GM19035 (cell line): ENCODE measurements at regions not wholly inside any gene's neighbourhood (a gene's known extent, or its start where the extent isn't known, plus 50 kb on each side); places are given as distances from the start of the nearest gene placed in this dataset.
"Not testable (repeated sequence)": the region's sequence is repeated elsewhere in the genome, so short reads cannot be mapped to it uniquely, and the experiment has no call there.

Experiments used
- ATAC-seq: cut with Tn5 transposase; IDR thresholded peaks from one replicate; pipeline ENCODE4 v1.9.1; 2021; ENCODE audit not compliant: unreplicated experiment

DNA sequence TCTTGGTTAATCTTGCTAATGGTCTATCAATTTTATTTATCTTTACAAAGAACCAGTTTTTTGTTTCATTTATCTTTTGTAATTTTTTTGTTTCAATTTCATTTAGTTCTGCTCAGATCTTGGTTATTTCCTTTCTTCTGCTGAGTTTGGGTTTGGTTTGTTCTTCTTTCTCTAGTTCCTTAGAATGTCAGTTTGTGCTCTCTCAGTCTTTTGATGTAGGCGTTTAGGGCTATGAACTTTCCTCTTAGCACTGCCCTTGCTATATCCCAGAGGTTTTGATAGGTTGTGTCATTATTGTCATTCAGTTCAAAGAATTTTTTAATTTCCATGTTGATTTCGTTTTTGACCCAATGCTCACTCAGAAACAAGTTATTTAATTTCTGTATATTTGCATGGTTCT is 97.1 kb upstream of the CHST15 start:
- ATAC-seq, result not testable (repeated sequence)

DNA sequence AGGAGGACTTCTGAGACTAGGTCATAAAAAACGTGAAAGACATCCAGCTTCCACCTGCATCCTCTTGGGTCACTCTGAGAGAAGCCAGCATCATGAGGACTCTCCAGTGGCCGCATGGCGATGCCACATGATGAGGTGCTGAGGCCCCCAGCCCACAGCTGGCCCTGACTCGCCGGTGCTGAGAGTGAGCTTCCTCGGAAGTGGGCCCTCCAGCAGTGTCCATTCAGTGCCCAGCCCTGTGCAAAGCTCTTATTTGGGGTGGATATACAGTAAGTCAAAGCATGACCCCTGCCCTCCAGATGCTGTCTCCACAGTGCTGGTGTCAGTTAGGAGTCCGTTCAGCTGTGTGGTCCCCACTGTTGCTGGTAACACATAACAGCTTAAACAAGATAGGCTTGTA is 93.6 kb upstream of the CHST15 start:
- ATAC-seq, result no peak

- ATAC-seq, result no peak
Observed at GRCh38 chr10:124185084-124185483, 91.7 kb upstream of the CHST15 start.

- no peak for ATAC-seq
Observed at GRCh38 chr10:124184208-124184830, 90.9 kb upstream of the CHST15 start.

GRCh38 chr10:124183617-124184016 is 90.2 kb upstream of the CHST15 start:
- no peak for ATAC-seq

- ATAC-seq, result no peak
Observed at GRCh38 chr10:124182088-124182541, 88.7 kb upstream of the CHST15 start.

- ATAC-seq, result no peak
Observed at GRCh38 chr10:124181656-124182055, 88.3 kb upstream of the CHST15 start.

DNA sequence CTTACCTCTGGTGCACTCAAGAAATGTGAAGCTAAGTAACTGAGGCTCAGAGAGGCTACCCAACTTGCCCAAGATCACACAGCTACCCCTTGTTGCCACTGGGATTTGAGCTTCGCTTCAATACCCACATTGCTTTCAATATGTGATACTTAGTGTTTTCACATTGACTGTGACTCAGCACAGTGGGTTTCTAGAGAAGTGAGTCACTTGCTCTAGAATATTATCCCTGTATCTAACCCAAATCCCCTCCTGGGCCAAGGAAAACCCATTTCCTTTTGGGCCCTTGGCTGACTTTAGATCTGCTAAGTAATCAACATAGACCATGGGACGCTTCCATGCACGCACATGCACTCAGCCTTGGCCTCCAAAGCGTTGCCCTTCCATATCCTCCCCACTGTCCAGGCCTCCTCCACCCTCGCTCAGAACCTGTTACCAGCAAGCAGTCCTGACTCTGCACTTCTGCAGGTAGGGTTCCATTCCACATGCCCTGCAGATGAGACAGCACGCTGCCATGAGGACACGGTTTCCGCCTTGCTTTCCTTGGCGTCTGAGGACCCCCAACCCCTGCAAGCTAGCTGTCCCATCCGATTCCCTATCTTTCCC is 87.7 kb upstream of the CHST15 start:
- no peak for ATAC-seq

DNA sequence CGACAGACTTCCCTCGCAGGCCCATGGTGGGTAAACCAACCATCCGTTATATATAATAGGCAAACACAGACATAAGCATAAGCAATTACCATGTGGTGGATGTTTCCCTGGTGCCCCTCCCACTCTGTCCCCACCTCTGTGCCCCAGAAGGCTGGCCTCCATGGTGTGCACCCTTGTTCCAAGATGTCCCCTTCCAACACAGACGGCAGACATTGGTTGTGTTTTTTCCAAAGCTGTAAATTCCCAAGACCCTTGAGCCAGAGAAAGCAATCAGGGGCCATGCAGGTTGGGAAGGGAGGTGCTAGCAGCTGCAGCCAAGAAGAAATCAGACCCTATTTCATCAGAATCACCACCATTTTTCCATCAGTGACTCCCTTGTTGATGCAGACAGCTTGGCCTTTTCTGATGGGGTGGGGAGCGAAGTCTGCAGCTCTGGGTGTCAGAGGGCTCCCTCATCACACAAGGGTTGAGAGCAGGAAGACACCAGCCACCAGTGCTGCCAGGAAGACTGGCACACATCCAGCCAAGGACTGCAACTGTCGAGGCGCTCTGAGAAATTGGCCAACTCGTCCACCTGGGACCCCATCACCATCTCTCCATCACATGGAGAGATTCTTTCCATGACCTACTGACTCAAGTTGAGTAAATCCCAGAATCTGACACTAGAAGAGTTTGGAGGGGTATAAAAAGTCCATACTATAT is 86.8 kb upstream of the CHST15 start:
- ATAC-seq, result no peak

DNA sequence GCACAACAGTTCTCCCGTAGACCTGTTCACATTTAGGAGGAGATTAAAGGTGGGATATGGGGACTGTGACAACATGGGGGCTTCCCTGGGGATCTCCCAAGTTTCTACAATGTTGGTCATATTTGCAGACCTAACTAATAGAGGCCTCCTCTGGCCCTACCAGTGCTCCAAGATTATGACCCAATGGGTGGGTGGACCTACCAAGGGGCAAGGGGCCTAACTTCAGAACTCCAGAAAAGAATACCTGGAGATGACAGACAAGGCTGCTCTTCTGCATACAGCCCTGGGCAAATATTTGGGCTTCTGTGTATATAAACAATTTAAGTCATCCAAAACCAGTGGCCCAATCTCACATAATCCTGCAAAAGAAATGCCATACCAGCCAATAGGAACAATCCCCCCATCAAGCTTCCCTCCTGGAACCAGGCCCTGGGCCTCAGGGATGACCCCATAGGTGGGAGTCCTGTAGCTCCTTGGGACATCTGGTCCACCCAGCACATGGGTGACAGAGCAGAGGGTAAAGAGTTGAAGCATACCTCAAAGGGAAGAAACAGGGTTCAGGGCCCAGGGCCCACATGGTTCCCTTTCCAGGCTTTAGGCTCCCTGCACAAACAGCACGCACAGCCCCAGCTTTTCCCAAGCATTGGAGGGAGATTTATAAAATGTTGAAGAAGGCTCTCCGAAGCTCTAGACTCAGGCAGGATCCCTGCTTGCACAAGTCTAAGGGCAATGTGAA is 86.1 kb upstream of the CHST15 start:
- no peak for ATAC-seq

GRCh38 chr10:124177180-124177518 is 83.8 kb upstream of the CHST15 start:
- ATAC-seq, result no peak

- ATAC-seq, result no peak
Observed at GRCh38 chr10:124176349-124177179, 83.2 kb upstream of the CHST15 start.

GRCh38 chr10:124175701-124176348 is 82.4 kb upstream of the CHST15 start:
- ATAC-seq, result no peak

DNA sequence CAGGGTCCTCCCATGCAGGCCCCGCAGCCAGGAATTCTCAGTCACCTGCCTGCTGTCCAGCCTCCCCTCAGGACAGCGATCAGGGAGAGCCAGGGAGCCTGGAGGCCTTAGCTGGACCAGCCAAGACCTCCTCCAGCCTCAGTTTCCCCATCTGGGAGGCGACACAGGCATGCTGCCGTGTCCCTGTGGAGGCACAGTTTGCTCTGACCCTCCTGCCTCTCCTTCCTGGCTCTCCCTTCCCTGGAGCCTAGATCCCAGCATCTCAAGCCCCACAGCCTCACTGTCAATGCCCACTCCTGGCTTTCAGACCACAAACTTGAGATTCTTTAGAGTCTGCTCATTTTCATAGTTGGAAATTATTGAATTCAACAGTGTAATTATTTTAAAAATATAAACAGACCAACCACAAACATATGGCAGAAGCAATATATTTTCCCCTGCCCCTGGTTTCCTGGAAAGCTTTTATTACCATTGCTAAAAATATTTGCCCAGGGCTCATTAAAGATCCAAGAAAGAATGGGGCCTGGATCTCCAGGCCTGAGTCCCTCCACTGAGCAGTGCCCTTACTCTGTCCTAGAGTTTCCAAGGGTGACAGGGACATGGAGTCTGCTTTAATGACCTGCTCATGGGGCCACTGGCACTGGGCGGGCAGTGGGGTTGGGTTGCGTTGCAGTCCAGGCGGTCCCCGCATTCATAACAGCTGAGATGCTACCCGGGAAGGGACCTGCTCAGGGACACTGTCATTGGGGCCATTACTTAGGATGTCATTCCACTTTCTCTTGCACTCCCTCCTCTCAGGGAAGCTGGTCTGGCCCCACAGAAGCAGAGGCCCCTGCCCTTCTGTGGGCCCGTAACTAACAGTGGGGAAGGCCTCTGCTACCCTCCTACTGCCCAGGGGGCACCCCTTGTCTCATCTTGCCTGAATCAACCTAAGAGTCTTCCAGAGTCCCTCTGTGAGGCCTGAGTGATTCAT is 81.6 kb upstream of the CHST15 start:
- no peak for ATAC-seq

- no peak for ATAC-seq
Observed at GRCh38 chr10:124174071-124174566, 80.7 kb upstream of the CHST15 start.

DNA sequence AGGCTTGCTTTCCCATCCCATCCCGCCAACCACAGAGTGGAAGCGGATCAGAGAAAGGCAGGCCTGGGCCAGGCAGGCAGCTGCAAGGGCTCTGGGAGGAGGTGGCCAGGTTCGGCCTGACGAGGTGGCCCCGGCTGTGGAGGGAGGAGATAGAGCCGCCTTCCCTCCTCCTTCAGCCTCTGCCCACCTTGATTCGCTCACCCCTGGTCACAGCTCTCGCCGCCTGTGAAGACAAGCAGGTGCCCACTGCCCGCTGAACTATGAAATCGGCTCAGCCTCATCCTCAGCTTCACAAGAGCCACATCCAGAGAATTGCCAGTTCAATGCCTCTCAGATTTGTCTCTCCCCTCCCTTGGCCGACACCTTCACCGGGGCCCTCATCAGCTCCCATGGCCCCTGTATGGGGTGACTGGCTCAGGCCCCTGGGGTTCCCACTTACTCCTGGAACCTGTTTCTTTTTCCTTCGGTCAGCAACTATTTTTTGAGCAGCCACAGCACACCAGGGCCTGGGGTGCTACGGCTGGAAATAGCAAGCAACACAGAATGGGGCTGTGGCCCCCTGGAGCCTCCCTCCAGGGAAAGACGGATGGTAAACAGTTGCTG is 80.0 kb upstream of the CHST15 start:
- no peak for ATAC-seq

GRCh38 chr10:124172181-124172916 is 79.0 kb upstream of the CHST15 start:
- ATAC-seq, result no peak

- ATAC-seq, result no peak
Observed at GRCh38 chr10:124171561-124171960, 78.2 kb upstream of the CHST15 start.
